T1000 (cell line): ENCODE measurements at regions not wholly inside any gene's neighbourhood (a gene's known extent, or its start where the extent isn't known, plus 50 kb on each side); places are given as distances from the start of the nearest gene placed in this dataset.

ENCODE experiments used
- DNase-seq: peaks from one replicate; lab custom pipeline; 2025; ENCODE audit warnings: mixed read lengths; lab: John Stamatoyannopoulos, UW

DNA sequence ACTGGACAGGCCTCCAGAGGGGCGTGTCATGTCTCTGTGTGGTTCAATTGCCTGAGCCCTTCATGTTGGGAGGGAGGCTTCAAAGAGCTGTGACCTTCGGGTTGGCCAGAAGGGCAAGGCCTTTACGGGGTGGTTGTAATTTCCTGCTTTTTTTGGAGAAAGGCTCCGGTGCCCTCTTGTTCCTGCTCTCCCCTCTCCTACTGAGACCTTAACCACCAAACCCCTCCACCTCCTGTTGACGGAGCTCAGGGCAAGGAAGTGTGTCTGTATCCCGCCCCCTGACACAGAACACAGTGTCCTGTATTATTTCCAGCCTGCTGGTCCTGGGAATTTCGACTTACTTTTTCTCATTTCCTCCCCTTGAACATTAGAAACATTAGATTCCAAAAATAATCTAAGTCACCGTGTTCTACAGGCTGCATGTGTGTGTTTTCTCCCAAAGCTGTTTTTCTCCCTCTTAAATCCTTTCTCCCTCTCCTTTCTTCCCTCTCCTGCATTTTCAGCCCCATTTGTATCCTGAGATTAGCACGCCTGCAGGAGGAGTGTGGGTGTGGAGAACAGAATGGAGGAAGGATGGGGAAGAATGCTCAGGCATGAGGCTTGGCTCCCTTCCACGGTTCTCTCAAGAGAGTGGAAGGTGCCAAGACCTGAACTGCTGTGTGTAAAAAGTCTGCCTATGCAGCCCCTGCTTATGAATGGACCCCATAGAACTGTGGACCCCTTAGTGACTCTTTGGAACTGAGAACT, 285.4 kb upstream of the ROPN1 start:
- no peak for DNase-seq

DNA sequence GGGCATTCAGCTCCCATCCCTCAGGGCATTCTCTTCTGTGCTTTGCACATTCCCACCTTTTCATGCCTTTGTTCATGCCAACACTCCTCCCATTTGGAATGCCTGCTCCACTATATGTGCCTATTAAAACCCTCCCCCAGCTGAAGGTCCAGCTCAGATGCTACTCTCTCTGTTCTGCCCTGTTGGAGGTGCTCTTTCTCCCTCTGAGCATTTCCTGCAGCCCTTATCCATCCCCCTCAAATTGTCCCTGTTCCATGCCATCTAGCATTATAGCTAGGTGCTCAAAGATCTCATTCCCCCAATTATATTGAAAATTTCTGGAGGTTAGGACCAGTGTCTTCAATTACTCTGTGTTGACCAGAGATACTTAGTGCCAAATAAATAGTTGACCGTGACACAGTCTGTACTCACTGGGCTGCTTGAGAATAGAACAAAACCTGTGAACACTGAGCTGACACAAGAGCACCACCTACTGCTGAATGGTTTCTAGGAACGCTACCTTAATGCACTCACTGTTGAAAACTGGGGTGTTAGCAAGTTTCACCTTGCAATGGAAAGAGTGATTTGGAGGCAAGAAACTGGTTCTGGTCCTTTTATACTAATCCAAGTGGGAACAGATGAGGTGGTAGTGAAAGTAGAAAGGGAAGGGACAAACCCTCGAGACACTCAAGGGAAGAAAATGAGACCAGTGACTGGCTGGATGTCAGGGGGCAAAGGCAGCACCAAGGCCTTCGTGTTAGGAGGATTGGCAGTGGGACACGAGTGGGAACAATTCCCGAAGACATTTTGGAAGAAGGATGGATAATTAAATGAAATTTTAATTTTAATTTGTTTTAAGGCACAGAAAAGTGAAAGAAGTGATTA, 289.8 kb upstream of the ROPN1 start:
- DNase-seq = no peak

DNA sequence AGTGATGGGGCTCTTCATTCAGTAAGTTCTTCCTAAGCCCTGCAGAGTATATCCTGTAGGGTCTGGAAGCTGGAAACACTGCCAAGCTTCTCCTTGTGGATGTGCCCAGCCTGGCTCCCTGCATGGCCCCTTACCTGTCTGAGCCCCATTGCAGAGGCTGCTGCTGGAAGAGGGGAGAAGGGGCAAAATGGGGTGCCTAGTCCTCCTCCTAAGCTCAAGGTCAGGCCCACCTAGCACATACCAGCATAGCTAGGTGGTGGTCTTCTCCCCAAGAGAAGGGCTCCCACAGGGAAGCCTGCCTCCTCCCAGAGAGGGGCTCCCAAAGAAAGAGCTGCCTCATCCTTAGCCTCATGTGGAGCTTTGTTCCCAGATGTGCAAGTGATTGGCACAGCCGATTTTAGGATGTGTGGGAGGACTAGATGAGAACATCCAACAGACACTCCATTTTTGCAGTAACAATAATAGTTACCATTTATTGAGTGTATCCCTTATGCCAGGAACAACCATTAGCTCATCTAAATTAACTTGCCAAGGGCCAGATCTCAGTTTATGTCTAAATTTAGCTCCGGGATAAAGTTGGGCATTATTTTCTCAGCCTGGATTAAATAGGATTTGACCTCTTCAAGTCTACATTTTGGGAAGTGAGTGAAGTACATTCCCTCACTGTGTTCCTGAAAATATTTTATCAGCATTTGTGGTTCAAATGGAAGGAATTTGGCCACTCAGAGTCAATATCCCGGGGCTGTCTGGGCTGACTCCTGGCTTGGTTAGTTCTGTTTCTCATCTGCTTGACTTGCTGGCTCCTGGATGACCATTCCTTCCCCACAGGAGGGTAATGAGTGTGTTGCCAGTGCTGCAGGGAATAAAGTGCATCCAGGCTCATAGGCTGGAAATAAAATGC, 291.1 kb upstream of the ROPN1 start:
- no peak for DNase-seq

DNA sequence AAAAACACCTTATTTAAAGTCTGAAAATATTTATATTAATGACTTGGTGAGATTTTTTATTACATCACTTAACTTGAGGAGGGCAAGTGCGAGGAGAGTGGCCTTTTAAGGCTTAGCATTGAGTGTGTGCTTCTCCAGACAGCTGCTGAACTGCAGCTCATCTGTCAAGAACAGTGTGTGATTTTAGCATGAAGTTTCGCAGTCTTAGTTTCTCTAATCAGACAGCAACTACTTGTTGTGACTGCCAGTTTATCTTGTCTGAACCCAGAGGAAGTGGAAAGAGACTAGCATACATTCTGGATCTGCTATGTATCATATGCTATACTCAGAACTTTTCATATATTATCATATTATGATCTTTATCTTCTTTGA, 291.7 kb upstream of the ROPN1 start:
- no peak for DNase-seq

DNA sequence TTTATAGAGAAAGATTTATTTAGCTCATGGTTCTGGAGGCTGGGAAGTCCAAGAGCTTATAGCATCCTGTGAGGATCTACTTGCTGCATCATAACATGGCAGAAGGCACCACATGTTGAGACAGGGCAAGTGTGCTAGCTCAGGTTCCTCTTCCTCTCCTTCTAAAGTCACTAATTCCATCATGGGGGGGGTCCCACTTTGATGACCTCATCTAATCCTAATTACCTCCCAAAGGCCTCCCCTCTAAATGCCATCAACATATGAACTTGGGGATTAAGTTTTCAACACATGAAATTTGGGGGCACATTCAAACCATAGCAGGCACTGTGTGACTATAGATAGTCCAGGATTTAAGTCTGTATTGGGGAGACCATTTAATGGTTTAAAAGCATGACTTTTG, 297.1 kb upstream of the ROPN1 start:
- no peak for DNase-seq

DNA sequence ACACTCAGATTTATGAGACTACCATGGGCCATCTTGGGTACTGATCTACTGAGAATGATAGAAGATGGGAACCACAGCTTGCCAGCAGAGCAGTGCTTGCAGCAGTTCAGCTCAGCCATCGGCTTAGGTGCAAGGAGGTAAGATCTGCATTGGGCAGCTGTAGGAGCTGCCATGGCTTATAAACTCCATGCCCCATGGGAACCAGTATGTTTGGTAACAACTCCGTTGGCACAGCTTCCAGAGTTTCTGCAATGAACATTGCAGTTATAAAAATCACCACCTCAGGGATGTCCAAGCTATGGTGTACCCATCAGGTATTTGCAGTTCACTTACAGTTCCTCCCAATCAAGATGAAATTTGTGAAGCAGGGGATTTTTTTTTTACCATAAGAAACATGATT, 299.1 kb upstream of the ROPN1 start:
- DNase-seq = no peak

DNA sequence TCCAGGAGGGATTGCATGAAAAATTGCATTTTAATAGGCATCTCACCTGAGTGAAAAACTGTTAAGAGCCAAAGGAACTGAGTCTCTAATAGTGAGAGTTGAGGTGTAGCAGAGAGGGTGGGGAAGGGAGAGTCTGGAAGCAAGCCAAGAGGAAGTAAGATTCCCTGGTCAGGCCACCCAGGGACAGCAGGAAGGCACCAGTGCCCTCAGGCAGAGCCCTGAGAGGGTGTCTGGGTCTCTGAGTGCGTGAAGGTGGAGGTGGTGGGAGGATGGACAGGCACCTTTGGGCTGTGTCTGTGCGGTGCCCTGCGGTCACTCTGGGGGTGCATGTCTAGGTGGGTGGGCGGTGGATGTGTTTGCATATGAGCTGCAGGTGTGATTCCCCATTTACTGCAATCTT, 300.4 kb upstream of the ROPN1 start:
- no peak for DNase-seq

DNA sequence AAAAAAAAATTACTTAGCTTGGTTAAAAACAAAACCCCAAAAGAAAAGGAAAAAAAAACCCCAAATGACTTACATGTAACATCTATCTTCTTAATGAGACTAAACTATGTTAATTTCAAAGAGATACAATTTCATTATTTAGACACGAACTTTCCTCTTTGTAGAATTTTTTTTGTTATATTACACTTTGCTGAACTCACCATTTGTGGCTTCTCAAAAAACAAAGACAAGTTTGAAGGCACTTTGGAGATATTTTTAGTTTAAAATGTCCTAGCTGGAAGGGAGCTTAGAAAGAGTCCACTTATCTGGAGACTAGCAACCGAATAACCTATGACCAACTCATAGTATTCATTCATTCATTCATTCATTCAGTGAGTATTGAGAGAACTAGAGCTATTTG, 301.7 kb upstream of the ROPN1 start:
- no peak for DNase-seq

DNA sequence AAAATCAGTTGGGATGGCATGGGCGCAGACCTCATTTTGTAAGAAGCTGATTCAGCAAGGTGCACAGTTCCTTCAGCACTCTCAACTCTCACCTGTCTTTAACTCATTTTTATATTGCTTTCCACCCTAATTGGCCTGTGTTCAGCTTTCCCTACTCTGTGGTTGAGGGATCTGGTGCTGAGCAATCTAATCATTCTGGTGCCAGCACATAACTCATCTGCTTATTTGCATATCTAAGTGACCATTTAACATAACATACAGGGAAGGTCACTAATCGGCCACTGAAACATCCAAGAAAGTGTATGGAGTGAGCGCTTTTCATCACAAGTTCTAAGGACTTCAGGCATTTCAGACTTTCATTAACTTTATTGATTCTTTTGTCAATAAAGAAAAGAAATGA, 303.4 kb upstream of the ROPN1 start:
- DNase-seq = no peak

DNA sequence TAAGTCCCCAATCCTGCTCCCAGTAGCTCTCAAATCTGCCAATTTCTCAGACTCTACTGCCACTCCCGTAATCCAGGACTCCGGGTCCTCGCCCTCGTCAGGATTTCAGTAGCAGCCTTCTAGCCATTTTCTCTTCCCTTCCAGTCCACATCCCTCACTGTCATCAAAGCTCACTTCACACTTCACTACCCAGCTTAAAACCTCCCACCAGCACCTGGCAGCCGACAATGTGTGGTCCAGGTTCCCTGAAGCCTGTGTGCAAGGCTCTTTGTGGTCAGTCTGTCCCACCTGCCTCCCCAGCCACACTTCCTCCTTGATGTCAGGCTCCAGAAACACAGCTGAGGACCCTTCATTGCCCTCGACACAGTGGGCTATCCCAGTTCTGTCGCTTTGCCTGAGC, 304.5 kb upstream of the ROPN1 start:
- DNase-seq = no peak

DNA sequence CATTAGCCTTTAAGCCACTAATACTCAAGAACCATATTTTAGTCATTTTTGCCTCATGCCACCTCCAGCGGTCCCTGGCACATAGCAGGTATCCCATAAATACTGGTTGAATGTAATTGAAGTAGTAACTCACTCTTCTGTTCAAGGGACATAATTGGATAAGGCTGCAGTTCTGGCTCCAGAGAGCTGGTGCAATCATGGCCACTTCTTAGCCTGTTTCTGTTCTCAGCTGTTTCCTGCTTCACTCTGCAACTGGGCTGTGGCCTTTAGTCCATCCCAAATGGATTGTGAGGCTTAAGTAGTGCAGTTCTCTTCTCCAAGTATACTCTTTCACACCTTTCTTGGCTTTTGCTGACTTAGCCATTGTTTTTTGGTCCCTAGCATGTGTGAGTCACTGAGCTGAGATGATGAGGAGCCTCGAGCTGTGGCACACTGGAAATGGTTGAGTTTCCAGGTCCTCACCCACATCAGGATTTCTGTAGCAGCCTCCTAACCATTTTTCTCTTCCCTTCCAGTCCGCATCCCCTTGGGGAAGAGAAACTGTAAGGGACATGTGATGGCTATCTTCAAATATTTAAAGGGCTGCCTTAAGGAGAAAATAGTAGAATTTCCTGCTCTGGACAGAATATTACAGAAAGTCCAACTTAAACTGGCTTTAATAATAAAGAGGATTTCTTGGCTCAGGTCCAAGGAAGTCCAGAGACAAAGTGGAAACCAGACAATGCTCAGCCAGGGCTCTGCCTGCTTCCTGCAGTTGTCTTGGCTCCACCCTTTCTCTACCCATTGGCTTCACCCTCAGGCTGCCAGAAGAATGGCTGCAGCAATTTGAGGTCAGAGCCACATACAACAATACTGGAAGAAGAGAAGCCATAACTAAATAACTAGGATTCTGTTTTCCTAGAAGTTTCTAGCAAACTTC, 305.4 kb upstream of the ROPN1 start:
- no peak for DNase-seq

DNA sequence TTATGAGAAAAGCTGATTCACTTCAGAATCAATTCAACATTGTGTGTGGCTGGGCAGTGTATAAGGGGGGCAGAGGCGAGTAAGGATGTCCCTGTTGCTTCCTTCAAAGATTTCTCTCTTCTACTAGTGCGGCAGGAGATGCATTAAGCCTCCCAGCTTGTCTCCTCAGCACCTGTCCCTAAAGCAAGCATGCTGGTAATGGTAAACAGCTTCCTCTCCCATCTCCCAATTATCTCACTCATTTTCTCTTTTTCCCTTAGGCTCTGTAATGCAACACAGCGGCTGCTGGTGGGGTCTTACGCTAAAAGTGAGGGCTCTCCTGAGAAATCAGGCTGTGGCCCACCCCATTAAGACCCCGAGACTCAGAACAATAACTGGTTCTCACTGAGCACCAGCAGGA, 306.4 kb upstream of the ROPN1 start:
- DNase-seq = no peak

DNA sequence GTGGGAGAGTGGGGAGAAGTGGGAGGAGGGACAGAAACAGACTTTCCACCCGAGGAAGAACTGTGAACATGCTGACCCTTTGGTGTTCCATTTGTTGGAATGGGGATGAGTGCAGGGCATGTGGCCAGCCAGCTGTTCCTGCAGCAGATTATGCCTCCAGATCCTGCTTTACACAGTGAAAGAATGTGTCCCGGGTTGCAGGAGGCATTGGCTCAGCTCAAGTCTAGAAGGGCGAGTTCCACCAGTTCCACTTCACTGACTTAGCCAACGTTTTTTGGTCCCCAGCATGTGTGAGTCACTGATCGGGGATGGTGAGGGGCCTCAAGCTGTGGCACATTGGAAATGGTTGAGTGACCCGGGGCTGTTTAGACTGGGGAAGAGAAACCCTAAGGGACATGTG, 307.0 kb upstream of the ROPN1 start:
- DNase-seq = no peak

DNA sequence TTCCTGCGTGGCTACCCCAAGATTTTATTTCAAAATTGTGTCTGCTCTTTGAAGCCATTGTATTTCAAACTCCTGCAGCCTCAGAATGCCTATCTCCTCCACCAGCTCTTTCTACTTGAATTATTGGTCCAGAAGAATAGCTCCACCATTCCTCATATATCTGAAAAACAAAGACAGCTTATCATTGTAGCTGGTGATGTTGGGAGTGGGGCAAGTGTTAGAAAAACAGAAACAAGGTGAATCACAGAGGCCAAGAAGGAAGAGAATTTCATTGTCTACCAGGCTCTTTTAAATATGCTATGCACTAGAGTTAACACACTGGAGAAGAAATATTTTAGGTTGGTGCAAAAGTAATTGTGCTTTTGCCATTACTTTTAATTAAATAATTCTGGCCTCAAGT, 307.9 kb upstream of the ROPN1 start:
- DNase-seq = no peak

DNA sequence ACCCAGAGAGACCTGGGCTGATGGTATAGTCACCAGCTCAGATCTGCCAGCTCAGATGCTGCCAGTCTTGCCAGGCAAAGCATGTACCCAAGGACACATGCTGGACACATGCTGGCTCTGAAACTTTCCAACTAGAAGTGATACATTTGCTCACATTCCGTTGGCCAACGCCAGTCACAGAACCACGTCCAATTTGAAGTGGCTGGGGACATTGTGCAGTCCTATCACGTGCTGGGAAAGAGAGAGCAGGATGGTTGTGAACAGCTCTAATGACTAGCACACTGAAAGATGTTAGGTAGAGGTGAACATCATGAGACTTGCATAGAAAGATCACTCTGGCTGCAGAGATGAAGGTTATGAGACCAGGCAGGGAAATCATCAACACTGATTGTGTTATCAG, 308.5 kb upstream of the ROPN1 start:
- no peak for DNase-seq

DNA sequence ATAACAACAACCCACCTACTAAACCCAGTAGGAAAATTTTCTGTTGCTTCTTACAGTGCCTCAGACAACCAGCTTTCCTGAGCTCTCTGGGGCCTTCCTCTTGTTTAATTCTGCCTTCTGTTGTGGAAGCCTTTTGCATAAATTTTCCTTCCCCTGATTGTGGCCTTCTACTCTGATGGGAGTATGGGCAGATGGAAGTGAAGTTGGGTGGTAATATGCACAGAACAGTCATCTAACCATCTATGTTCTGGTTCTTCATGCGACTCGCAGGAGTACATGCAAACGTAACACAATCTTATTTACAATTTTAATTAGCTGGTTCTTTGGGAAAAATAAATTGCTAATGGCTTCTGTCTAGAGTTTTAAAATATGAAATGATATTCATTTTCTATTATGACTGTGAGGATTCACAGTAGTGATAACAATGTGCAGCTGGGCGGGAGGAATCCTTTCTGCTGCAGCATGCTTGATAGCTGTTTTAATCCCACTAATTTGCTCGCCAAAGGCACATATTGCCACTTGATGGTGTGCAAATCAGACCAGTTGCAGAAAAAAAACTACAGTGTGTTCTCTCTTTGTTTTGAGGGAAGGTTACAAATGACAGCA, 311.5 kb upstream of the ROPN1 start:
- DNase-seq = no peak

DNA sequence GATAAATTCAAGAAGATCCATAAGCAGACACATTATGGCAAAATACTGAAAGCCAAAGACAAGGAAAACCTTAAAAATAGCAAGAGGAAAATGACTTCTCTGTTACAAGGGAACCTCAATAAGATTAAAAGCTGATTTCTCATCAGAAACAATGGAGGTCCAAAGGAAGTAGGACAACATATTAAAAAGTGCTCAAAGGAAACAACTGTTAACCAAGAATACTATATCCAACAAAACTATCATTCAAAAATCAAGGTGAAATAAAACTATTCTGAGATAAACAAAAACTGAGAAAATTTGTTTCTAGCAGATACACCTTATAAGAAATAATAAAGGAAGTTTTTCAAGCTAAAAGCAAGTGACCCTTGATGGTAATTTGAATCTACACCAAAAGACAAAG, 314.7 kb upstream of the ROPN1 start:
- DNase-seq = no peak

DNA sequence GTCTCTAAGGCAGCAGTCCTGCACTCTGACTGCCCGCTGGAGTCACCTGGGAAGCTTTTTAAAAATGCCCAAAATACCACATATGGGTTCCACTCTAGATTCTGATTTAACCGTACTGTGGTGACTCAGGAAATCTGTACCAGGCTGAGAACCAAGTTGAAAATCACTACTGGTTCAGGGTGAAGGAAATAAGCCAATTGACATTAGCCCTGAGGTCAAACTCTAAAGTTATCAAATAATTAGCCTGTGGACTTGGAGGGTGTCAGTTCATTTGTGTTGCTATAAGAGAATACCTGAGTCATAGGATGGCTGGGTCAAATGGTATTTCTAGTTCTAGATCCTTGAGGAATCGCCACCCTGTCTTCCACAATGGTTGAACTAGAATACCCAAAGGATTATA, 321.7 kb upstream of the ROPN1 start:
- DNase-seq = no peak

DNA sequence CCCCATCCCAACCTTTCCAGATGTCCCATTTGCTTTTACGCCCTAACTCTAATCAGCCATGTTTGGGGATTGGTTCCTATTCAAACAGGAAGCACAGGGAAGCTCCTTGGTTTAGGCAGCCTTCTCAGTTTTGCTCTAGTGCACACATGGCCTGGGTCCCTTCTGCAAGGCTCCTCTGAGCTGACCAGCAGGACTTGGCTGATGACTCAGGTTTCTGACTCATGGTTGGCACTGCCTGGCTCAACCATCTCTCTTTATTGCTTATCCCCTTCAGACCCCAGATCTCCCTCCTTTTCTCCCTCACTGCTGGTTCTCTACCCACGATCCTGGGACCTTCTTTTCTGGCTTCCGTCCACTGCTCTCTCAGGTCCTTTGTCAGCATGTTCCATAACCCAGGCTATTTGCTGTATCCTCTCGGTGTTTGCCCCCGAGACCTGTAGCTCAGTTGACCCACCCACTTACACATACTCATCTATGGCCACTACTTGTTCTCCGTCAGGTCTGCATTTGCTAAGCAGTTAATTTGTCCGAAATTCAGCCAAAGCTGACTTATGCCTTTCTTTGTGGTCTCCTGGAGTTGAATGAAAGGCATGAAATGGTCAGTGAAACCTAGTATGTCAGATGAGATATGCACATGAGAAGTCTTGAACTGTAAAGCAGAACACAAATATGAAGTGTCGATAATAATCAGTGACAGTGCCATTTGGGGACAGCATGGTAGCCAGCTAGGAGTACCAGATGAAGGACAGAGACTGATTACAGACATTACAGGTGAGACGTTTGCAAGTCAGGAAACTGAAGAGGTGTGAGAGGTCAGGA, 323.5 kb upstream of the ROPN1 start:
- DNase-seq = peak; percentile 61

DNA sequence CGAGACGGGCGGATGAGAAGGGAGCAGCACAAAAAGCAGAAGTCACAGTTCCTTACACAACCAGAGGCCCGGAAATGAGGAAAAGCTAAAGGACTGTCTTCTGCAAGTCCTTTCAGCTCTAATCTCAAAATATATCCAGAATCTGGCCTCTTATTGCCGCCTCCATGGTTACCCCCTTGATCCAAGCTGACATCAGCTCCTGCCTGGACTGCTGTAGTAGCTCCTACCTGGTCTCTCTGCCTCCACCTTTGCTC, 324.0 kb upstream of the ROPN1 start:
- DNase-seq = no peak

DNA sequence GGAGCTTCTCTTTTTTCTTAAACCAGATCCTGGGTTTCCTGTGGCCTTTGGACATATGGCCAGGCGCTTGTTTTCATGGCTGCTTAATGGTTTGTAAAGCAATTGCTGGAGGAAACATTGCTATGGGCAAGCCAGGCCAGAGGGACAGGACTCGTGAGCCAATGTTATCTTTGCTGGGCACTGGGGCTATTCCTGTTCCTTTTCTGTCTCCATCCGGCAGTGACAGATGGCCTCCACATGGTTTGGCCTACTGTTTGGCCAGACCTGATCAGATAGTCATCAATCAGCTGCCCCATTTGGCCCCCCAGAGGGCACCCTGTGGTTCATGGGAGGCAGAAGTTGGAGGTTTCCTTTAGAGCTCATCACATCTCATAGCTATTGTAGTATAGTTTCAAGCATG, 326.1 kb upstream of the ROPN1 start:
- no peak for DNase-seq
